Fibroblast of gingiva (primary cell): ENCODE measurements at regions not wholly inside any gene's neighbourhood (a gene's known extent, or its start where the extent isn't known, plus 50 kb on each side); places are given as distances from the start of the nearest gene placed in this dataset.

ENCODE experiments used
- DNase-seq: peaks from one replicate; pipeline ENCODE4 v3.0.0-alpha.2; 2011; ENCODE audit warnings: low read depth

GRCh38 chr10:128498378-128498730 is 372.1 kb upstream of the MKI67 start:
- no peak for DNase-seq

DNA sequence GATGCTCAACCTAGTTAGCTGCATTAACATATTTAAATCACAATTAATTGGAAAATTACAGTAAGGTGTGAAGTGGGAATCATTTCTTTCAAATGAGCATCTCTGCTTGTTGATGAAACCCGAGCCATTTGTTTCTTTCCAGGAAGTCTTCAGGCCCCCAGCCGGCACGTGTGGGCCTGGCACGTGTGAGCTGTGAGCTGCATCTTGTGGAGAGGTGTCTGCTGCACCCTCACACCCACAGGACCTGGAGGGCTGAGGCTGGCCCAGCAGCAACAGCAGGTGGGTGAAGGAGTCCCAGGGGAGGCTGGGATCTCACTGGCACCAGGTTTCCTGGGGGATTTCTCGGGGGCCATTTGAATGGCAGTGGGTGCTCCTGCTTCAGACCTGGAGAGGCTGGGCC is 372.5 kb upstream of the MKI67 start:
- no peak for DNase-seq

DNA sequence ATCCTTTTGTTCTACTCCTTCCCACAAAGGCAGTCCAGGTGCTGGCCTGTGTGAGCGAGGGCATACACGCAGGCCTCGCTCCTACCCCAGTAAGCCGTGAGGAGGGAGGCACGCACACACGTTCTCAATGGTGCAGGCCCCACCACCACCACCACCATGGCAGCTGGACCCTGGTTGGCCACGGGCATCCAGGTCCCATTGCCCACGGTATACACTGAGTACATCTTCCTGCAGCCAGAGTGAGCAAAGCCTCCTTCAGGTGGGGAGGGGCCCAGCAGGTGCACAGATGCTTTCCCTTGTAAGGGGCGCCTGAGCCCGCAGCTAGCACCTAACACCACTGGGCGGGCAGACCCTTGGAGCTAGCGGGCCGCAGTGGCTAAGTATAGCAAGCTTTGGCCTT is 373.3 kb upstream of the MKI67 start:
- no peak for DNase-seq

DNA sequence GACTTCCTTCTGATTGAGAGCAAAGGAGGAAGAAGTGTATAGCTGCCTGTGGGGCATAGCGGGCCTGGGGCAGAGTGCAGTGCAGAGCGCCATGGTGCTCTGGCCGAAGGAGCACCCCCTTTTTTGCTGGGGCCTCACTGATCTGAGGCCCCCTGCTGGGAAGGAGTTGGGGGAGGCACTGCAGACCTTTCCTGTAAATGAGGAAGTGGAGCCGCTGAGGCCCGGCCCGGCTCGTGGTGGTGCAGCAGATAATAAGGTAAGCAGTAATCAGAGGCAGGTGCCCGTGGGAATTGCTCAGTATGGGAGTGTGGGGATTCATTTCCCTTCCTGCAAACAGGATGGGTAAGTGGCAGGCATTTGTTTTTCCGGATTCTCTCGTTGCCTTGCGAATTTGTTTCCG is 373.7 kb upstream of the MKI67 start:
- no peak for DNase-seq

GRCh38 chr10:128500642-128501041 is 374.4 kb upstream of the MKI67 start:
- no peak for DNase-seq

GRCh38 chr10:128505346-128505745 is 379.1 kb upstream of the MKI67 start:
- no peak for DNase-seq

GRCh38 chr10:128506423-128506822 is 380.2 kb upstream of the MKI67 start:
- DNase-seq: no peak

- DNase-seq: no peak
Observed at GRCh38 chr10:128507066-128507465, 380.8 kb upstream of the MKI67 start.

- DNase-seq: no peak
Observed at GRCh38 chr10:128511284-128511683, 385.1 kb upstream of the MKI67 start.

DNA sequence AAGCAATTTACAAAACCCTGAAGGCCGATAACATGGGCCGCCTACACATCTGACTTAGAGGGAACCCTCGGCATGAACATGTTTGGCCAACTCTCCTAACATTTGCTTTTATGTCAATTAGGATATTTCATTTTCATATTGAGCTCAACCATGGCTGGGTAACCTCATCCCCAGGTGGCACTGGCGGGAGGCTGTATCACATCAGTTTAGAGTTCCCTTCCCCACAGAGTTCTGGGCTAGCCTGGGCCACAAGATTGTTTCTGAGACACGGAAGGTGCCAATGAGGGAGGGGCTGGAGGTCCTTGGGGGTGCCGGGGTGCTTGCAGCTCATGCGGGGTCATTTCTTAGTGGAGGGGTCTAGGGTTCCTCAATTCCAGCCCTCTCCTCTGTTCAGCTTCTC is 386.5 kb upstream of the MKI67 start:
- DNase-seq: no peak

GRCh38 chr10:128514536-128514935 is 388.3 kb upstream of the MKI67 start:
- DNase-seq: no peak

DNA sequence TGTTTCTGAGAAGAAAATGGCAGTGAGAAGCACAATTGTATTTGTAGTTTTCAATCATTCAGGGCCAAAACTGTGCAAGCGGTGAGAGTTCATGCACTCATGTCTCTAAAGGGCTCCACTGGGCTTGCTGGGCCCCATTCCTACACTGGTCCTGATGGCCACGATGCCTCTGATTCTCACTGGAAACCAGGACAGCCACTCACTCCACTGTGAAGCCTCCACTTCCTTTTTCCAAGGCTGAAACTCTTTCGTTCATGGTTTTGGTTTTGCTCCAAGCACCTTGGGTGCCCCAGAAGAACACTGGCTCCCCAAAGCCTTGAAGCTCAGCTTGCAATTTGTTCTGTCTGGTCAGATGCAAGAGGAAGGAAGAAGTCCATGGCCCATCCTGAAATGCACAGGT is 390.0 kb upstream of the MKI67 start:
- no peak for DNase-seq

DNA sequence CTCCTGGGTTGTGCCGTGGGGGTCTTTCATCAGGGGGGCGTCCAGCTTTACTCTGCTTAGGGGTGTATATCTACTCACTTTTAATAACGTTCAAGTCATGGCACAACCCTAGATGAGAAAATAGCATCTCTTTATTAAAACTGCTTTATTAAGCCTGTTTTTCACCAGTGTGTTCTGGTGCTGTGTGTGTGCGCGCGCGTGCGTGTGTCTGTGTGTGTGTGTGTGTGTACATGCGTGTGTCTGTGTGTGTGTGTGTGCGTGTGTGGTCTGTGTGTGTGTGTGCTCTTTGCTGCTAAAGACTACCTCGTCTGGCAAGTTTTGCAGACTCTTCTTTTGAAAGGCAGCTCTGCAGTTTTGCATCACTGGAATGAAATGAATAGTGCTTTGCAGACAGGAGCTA is 390.9 kb upstream of the MKI67 start:
- DNase-seq: no peak

GRCh38 chr10:128518000-128518399 is 391.8 kb upstream of the MKI67 start:
- DNase-seq: no peak

GRCh38 chr10:128519581-128519980 is 393.4 kb upstream of the MKI67 start:
- DNase-seq: no peak

DNA sequence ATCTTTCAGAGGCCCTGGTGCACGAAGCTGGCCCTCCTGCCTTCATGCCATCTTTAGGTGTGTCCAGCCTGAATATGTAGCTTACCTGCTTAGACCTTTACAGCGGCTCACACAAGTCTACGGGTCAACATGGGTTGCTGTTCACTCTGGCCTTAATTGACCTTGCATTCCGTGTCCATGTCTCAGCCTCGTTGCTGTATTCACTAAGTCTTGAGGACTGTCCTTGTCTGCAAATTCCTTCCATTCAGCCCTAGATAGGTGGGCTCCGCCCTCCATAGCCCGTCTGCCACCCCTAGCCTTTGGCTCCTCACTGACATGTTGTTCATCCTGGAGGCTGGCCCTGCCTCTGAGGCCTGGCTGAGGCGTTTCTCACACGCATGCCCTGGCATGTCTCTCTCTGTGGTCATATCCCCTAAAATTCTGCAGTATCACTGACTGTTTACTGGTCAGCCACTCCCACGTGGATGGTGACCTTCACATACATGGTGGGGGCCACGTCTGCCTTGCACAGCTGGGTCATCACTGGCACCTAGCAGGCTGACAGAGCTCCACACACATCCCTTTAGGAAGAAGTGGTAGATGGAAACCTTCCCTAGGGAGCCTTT is 394.1 kb upstream of the MKI67 start:
- DNase-seq: no peak

- no peak for DNase-seq
Observed at GRCh38 chr10:128522551-128523308, 396.5 kb upstream of the MKI67 start.

GRCh38 chr10:128525444-128525843 is 399.2 kb upstream of the MKI67 start:
- no peak for DNase-seq

DNA sequence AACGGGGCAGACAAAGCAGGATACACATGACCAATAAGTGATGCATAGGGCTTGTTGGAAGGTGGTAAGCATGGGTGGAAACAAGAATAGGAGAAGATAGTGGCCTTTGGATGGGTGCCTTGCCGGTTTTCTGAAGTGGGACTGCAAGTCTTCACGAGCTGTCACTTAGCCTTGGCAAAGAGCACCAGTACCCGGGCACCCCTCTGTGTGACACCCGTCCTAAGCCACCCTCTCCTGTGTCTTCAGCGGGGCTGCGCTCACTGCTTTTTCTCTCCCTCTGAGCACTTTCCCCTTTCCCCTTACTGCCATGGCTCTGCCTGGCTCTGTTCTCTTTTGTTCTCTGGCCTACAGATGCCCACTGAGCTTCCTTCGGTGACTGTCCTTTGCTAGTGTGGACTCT is 399.7 kb upstream of the MKI67 start:
- no peak for DNase-seq

GRCh38 chr10:128526791-128527375 is 400.7 kb upstream of the MKI67 start:
- no peak for DNase-seq

GRCh38 chr10:128527711-128528110 is 401.5 kb upstream of the MKI67 start:
- no peak for DNase-seq

GRCh38 chr10:128528167-128528566 is 401.9 kb upstream of the MKI67 start:
- no peak for DNase-seq

DNA sequence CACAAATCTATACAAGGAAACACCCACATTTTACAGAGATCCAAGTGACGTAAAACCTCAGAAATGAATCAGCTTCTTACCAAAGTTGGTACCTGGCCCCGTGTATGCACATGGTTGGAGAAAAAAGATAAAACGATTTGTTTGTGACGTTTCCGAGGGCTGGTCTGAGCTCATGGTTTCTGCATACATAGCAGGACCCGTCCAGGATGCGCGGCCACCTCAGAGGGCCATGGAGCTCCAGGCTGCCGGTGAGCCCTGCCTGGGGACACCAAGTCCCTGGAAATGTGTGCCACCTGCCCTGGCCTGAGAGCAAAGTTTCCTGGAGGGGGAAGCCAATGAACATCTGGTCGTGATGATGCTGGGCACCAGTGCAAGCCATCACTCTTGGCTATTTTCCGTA is 402.6 kb upstream of the MKI67 start:
- DNase-seq: no peak

DNA sequence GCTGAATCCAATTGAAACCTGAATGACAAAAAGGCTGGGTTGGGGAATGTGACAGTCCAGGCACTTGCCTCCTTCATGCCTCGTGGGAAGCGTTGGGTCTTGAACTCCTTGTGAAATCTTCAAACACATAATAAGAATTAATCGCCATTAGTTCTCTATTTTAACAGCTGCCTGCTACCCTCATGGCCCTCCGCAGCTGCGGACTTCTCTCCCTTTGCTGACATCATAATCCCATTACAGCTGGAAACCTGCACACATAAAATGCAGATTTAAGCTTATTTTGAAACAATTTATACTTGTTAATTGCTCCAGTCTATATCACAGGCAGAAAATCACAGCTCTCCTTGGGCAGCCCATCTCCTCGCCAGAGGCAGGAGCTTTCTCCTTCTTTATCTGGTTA is 403.0 kb upstream of the MKI67 start:
- no peak for DNase-seq
